ENCODE measurements at regions not wholly inside any gene's neighbourhood (a gene's known extent, or its start where the extent isn't known, plus 50 kb on each side); places are given as distances from the start of the nearest gene placed in this dataset.

GRCh38 chr3:152218602-152219001 is 50.1 kb upstream of the MBNL1 start (continued):
- TF ChIP-seq POU6F1 (CRISPR knock-in tag; IDR thresholded peaks at IDR 0.05; ENCODE audit: borderline replicate concordance, low read depth) = no peak
- TF ChIP-seq, protein P1, sequence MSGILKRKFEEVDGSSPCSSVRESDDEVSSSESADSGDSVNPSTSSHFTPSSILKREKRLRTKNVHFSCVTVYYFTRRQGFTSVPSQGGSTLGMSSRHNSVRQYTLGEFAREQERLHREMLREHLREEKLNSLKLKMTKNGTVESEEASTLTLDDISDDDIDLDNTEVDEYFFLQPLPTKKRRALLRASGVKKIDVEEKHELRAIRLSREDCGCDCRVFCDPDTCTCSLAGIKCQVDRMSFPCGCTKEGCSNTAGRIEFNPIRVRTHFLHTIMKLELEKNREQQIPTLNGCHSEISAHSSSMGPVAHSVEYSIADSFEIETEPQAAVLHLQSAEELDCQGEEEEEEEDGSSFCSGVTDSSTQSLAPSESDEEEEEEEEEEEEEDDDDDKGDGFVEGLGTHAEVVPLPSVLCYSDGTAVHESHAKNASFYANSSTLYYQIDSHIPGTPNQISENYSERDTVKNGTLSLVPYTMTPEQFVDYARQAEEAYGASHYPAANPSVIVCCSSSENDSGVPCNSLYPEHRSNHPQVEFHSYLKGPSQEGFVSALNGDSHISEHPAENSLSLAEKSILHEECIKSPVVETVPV (CRISPR knock-in tag; IDR thresholded peaks at IDR 0.05) = no peak
- TF ChIP-seq SNAI2 (CRISPR knock-in tag; IDR thresholded peaks at IDR 0.05) = no peak
